Astrocyte (in vitro differentiated cells and primary cell): ENCODE measurements at regions not wholly inside any gene's neighbourhood (a gene's known extent, or its start where the extent isn't known, plus 50 kb on each side); places are given as distances from the start of the nearest gene placed in this dataset.

ENCODE experiments used
- EZH2 ChIP-seq: IDR thresholded peaks from 2 replicates; pipeline ENCODE4 v1.6.1; 2012; ENCODE audit warnings: mild to moderate bottlenecking, low read length, inconsistent platforms; ENCODE audit not compliant: insufficient read depth
- TF ChIP-seq, protein P1 (sequence below): IDR thresholded peaks from 2 replicates; pipeline ENCODE4 v1.5.1; 2011; ENCODE audit warnings: low read depth, mild to moderate bottlenecking, inconsistent platforms, low read length, moderate library complexity; ENCODE audit not compliant: insufficient read depth

GRCh38 chr5:133889271-133889905, 79.0 kb downstream of the C5orf15 start:
- TF ChIP-seq EZH2: no peak
- TF ChIP-seq, protein P1, sequence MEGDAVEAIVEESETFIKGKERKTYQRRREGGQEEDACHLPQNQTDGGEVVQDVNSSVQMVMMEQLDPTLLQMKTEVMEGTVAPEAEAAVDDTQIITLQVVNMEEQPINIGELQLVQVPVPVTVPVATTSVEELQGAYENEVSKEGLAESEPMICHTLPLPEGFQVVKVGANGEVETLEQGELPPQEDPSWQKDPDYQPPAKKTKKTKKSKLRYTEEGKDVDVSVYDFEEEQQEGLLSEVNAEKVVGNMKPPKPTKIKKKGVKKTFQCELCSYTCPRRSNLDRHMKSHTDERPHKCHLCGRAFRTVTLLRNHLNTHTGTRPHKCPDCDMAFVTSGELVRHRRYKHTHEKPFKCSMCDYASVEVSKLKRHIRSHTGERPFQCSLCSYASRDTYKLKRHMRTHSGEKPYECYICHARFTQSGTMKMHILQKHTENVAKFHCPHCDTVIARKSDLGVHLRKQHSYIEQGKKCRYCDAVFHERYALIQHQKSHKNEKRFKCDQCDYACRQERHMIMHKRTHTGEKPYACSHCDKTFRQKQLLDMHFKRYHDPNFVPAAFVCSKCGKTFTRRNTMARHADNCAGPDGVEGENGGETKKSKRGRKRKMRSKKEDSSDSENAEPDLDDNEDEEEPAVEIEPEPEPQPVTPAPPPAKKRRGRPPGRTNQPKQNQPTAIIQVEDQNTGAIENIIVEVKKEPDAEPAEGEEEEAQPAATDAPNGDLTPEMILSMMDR: no peak
